Heart left ventricle (tissue), 16 donors: ENCODE measurements at regions not wholly inside any gene's neighbourhood (a gene's known extent, or its start where the extent isn't known, plus 50 kb on each side); places are given as distances from the start of the nearest gene placed in this dataset.

Source experiments
- ATAC-seq, 4 donors: fragments of 200-7000 bp; cut with Tn5 transposase; one replicate each; pipeline ENCODE4 v1.9.1; 2020 to 2022; ENCODE audit warnings: moderate library complexity in 4 of 4, mild to moderate bottlenecking in 3 of 4, moderate number of reproducible peaks in 1 of 4
- DNase-seq, 5 donors: peaks; one replicate each; pipeline ENCODE4 v3.0.0-alpha.2; 2020
- H3K27ac ChIP-seq, 12 donors: fragments of 200-600 bp; sonication (generic) in 4 of 12; one replicate each; pipeline versions ENCODE4 v1.5.0 to v1.8.0; 2016 to 2022; ENCODE audit warnings: mild to moderate bottlenecking in 2 of 12
- H3K27me3 ChIP-seq, 9 donors: fragments of 200-600 bp; sonication (generic) in 2 of 9; one replicate each; pipeline versions ENCODE4 v1.5.1 to v1.8.0; 2016 to 2022; ENCODE audit warnings: mild to moderate bottlenecking in 3 of 9
- H3K36me3 ChIP-seq, 9 donors: fragments of 200-600 bp; sonication (generic) in 2 of 9; one replicate each; pipeline versions ENCODE4 v1.5.0 to v1.8.0; 2018 to 2022; ENCODE audit warnings: mild to moderate bottlenecking in 2 of 9
- H3K4me1 ChIP-seq, 12 donors: fragments of 200-600 bp; sonication (generic) in 4 of 12; one replicate each; pipeline versions ENCODE4 v1.5.0 to v1.8.0; 2016 to 2022; ENCODE audit warnings: mild to moderate bottlenecking in 3 of 12
- H3K4me3 ChIP-seq, 12 donors: fragments of 200-600 bp; sonication (generic) in 4 of 12; one replicate each; pipeline versions ENCODE4 v1.5.0 to v1.8.0; 2017 to 2022; ENCODE audit warnings: mild to moderate bottlenecking in 9 of 12, moderate library complexity in 4 of 12
- H3K9me3 ChIP-seq, 12 donors: fragments of 200-600 bp; sonication (generic) in 4 of 12; one replicate each; pipeline versions ENCODE4 v1.5.0 to v1.8.0; 2016 to 2022; ENCODE audit warnings: mild to moderate bottlenecking in 1 of 12
- CTCF ChIP-seq, 12 donors: fragments of 200-600 bp; sonication (generic) in 4 of 12; IDR thresholded peaks; one replicate each; pipeline versions ENCODE4 v1.5.0 to v1.8.0; 2018 to 2022; ENCODE audit warnings: antibody characterized with exemption in 12 of 12, mild to moderate bottlenecking in 5 of 12
- POLR2A ChIP-seq, 2 donors: fragments of 450-650 bp; IDR thresholded peaks; one replicate each; pipeline ENCODE4 v1.6.1; 2017; ENCODE audit warnings: antibody characterized with exemption in 2 of 2, mild to moderate bottlenecking in 2 of 2, moderate library complexity in 2 of 2
- WGBS, 4 donors: extraction: QIAGEN DNeasy Blood & Tissue Kit in 2 of 4; methylation state at CpG; one replicate each; pipeline versions ENCODE4 v1.1.5 to v1.1.7; 2013 to 2018; 5-methylcytosine and 5-hydroxymethylcytosine counted together
- intact Hi-C, 10 donors: fragments of 100-400 bp; cut with DNase I; formaldehyde crosslinking; loops; one replicate each; pipeline versions ENCODE4 v1.11.1 to v1.14.2; 2022
- donor health status: ischemic (EF 13 %, LVEDD 7.1; RV severe dilation, severe dysfunction).
- donor health status: healthy with polysubstance abuse.
- donor health status: DM: no; HTN: yes; CAD: no.
- donor health status: DM: no; HTN: no; CAD: no.
- donor health status: ischemic (EF 25% LVEDD 6.9; RV normal size, moderate dysfunction).
- donor health status: ischemic (EF 25% LVEDD 5.7; RV mildly dilated, moderate dysfunction).
- donor health status: healthy.
- donor health status: DM: yes; HTN: yes; CAD: no.
- donor health status: ischemic (EF 35%, LVEDD 5.7; RV mildly dilated, moderate dysfunction).
- donor health status: nonischemic (EF 11% LVEDD 7.7; RV severe dilation, severe dysfunction).
- donor health status: DM: yes; HTN: yes; CAD: no.
- donor health status: PGD.
- donor health status: ischemic (EF 29% LVEDD 5.4; RV normal size, mild dysfunction).
- donor health status: nonischemic (EF 23%, LVEDD 6.1; RV moderate dilation, normal function).

- no peak overlapping the region for H3K4me3 ChIP-seq
- 61 to 71% (median 69%) methylated on average over 7 of the region's 7 CpGs for WGBS, 4 donors
- no peaks in the 10 kb centered on the region for H3K9me3 ChIP-seq
- DNase-seq (no peak), ATAC-seq (no peak)
- H3K27me3 ChIP-seq = no peaks in the 10 kb centered on the region
- intact Hi-C loops = no loop called here
- H3K27ac ChIP-seq = no peak overlapping the region
- H3K4me1 ChIP-seq = no peaks in the 10 kb centered on the region
- H3K36me3 ChIP-seq = no peaks in the 10 kb centered on the region
- no peak for TF ChIP-seq CTCF (IDR thresholded peaks at IDR 0.05)
- no peak for TF ChIP-seq POLR2A (IDR thresholded peaks at IDR 0.05)
Observed at GRCh38 chr4:186806679-186807421, 83.2 kb upstream of the FAT1 start.

DNA sequence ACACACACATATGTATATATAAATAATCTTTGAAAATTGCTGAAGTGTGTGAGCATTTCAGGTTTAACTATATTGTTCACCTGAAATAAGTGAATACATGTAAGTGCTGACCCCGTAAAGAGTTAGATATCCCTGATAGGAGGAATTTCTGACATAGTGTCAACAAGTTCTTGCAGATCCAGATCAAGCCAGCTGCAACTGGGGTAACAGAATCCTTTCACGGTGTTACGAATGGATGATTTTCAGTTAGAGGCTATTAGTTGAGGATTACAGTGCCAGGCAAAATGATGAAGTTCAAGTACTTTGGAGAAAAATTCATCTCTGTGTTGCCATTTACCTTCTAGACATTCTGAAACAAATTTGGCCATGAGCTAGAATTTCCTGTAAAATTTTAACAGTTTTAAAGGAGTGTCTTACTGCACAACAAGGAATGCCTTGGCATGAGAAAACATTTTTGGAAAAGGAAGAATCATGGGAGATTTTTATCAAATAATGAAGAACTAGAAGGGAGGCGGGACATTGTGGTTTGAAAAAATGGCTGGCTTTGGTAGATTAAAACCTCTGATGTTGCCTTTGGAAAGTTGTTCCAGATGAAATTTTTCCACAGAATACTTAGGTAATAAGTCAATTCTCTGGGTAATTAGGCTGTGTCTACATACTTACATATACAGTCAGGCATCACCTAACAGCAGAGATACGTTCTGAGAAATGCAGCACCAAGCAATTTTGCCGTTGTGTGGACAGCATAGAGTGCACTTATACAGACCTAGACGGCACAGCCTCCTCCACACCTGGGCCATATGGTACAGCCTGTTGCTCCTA is 84.4 kb upstream of the FAT1 start:
- H3K27me3 ChIP-seq = no peaks in the 10 kb centered on the region
- 85 to 90% (median 88%) methylated on average over 7 of the region's 7 CpGs for WGBS, 4 donors

DNA sequence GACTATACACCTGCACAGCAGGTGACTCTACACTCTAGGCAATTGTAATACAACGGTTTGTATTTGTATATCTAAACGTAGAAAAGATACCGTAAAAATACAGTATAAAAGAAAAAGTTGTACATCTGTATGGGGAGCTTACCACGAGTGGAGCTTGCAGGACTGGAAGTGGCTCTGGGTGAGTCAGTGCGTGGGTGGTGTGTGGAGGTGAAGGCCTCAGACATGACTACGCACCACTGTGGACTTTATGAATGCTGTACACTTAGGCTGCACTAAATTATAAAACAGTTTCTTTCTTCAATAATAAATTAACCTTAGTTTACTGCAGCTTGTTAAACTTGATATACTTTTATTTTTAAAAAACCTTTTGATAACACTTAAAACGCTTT is 85.0 kb upstream of the FAT1 start:
- Histone ChIP-seq H3K4me1 (no peaks in the 10 kb centered on the region), H3K9me3 (no peaks in the 10 kb centered on the region), H3K27me3 (no peaks in the 10 kb centered on the region), H3K27ac (no peak overlapping the region), H3K36me3 (no peaks in the 10 kb centered on the region), H3K4me3 (no peak overlapping the region)
- 83 to 85% (median 84%) methylated on average over 7 of the region's 7 CpGs for WGBS, 4 donors
- TF ChIP-seq CTCF (IDR thresholded peaks at IDR 0.05) = no peak
- TF ChIP-seq POLR2A (IDR thresholded peaks at IDR 0.05) = no peak
- peak in 1 of 5 donors; percentile 37 for DNase-seq
- no peak for ATAC-seq
- intact Hi-C loops = no loop called here

More for the DNA sequence above, 84.4 kb upstream of the FAT1 start:
- Histone ChIP-seq H3K4me3 (no peak overlapping the region), H3K4me1 (no peaks in the 10 kb centered on the region), H3K9me3 (no peaks in the 10 kb centered on the region), H3K36me3 (no peaks in the 10 kb centered on the region), H3K27ac (no peak overlapping the region)
- ATAC-seq (no peak), DNase-seq (no peak)
- intact Hi-C loops = no loop called here
- TF ChIP-seq POLR2A (IDR thresholded peaks at IDR 0.05) (no peak), CTCF (IDR thresholded peaks at IDR 0.05) (no peak)

DNA sequence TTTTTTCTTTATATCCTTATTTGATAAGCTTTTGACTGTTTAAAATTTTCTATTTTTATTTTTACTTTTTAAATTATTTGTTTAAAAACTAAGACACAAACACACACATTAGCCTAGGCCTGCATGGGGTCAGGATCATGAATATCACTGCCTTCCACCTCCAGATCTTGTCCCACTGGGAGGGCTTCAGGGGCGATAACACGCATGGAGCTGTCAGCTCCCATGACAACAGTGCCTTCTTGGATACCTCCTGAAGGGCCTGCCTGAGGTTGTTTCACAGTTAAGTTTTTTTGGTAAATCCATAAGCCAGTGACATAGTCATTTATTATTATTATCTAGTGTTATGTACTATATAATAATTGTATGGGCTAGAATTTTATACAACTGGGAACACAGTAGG is 85.4 kb upstream of the FAT1 start:
- DNase-seq = no peak
- intact Hi-C loops = no loop called here
- Histone ChIP-seq H3K27me3 (no peaks in the 10 kb centered on the region), H3K4me3 (no peak overlapping the region), H3K4me1 (no peaks in the 10 kb centered on the region), H3K27ac (no peak overlapping the region), H3K36me3 (no peaks in the 10 kb centered on the region), H3K9me3 (no peaks in the 10 kb centered on the region)
- no peak for ATAC-seq
- TF ChIP-seq POLR2A (IDR thresholded peaks at IDR 0.05) (no peak), CTCF (IDR thresholded peaks at IDR 0.05) (no peak)
- WGBS, 4 donors = 84 to 90% (median 88%) methylated on average over 2 of the region's 2 CpGs
